Right lobe of liver (tissue), 6 donors: ENCODE measurements at regions not wholly inside any gene's neighbourhood (a gene's known extent, or its start where the extent isn't known, plus 50 kb on each side); places are given as distances from the start of the nearest gene placed in this dataset.

ENCODE experiments used
- ATAC-seq, 4 donors: fragments of 200-7000 bp; cut with Tn5 transposase; one replicate each; pipeline ENCODE4 v1.9.1; 2020; ENCODE audit warnings: mild to moderate bottlenecking in 4 of 4, moderate library complexity in 4 of 4
- DNase-seq, 3 donors: peaks; one replicate each; pipeline ENCODE4 v3.0.0-alpha.2; 2020
- H3K27ac ChIP-seq, 3 donors: fragments of 200-600 bp; one replicate each; pipeline ENCODE4 v1.8.0; 2022
- H3K27me3 ChIP-seq, 2 donors: fragments of 200-600 bp; one replicate each; pipeline ENCODE4 v1.8.0; 2022
- H3K36me3 ChIP-seq, 4 donors: fragments of 200-600 bp; sonication (generic) in 1 of 4; one replicate each; pipeline versions ENCODE4 v1.5.1 to v1.8.0; 2017 to 2022; ENCODE audit warnings: control low read depth in 1 of 4
- H3K4me1 ChIP-seq, 4 donors: fragments of 200-600 bp; sonication (generic) in 1 of 4; one replicate each; pipeline versions ENCODE4 v1.5.1 to v1.8.0; 2017 to 2022; ENCODE audit warnings: control low read depth in 1 of 4
- H3K4me3 ChIP-seq, 3 donors: fragments of 200-600 bp; one replicate each; pipeline ENCODE4 v1.8.0; 2022
- H3K9me3 ChIP-seq, 4 donors: fragments of 200-600 bp; sonication (generic) in 1 of 4; one replicate each; pipeline versions ENCODE4 v1.5.1 to v1.8.0; 2017 to 2022; ENCODE audit warnings: control low read depth in 1 of 4
- POLR2A ChIP-seq: fragments of 450-650 bp; IDR thresholded peaks from one replicate; pipeline ENCODE4 v1.6.1; 2017; ENCODE audit warnings: antibody characterized with exemption, mild to moderate bottlenecking
- WGBS: methylation state at CpG from one replicate; pipeline ENCODE4 v1.1.6; 2018; ENCODE audit warnings: low coverage, low lambda C conversion rate; ENCODE audit not compliant: insufficient coverage; ENCODE audit errors: missing lambda C conversion rate; 5-methylcytosine and 5-hydroxymethylcytosine counted together
- intact Hi-C, 2 donors: fragments of 100-400 bp; cut with DNase I; formaldehyde crosslinking; loops; one replicate each; pipeline versions ENCODE4 v1.11.2 to v1.14.1; 2022
- TF ChIP-seq, protein P1 (sequence below), 4 donors: fragments of 200-600 bp in 3 of 4; fragments of 450-650 bp in 1 of 4; IDR thresholded peaks; one replicate each; pipeline versions ENCODE4 v1.5.1 to v1.8.0; 2016 to 2022; ENCODE audit warnings: antibody characterized with exemption in 4 of 4, mild to moderate bottlenecking in 2 of 4
- donor health status: DM: no; HTN: yes; CAD: no.
- donor health status: DM: no; HTN: no; CAD: no.
- donor health status: DM: no; HTN: no; CAD: no.
- donor health status: DM: no; HTN: yes; CAD: no.
- donor health status: DM: no; HTN: yes; CAD: no.

DNA sequence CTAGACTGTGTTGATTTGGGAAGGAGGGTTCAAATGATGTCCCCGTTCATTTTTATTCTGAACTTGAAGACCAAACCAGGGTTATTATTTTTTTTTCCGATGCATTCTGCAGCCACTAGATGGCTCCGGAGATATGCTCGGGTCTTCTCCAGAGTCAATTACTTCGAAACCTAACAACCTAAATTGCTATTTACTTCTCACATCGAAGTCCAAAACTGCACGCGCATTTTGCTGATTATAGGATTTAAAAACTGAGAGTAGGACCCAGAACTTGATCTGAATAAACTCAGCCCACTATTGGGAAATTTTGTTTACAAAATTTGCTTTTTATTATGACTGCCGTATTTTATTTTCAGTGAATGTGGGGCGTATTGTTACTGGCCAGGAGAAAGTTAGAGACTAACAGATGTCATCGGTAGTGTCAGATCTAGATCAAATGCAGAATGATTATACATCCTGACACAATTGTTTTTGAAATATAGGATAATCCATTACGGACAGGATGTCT lies 263.8 kb downstream of the HS3ST3A1 start:
- Histone ChIP-seq H3K27ac (no peak overlapping the region), H3K9me3 (no peaks in the 10 kb centered on the region), H3K36me3 (no peaks in the 10 kb centered on the region), H3K4me3 (peak overlapping the region; percentile 24 to 36 (median 27)), H3K27me3 (no peaks in the 10 kb centered on the region), H3K4me1 (no peaks in the 10 kb centered on the region)
- ATAC-seq (peak; percentile 82 to 94 (median 90)), DNase-seq (no peak)
- TF ChIP-seq, protein P1, sequence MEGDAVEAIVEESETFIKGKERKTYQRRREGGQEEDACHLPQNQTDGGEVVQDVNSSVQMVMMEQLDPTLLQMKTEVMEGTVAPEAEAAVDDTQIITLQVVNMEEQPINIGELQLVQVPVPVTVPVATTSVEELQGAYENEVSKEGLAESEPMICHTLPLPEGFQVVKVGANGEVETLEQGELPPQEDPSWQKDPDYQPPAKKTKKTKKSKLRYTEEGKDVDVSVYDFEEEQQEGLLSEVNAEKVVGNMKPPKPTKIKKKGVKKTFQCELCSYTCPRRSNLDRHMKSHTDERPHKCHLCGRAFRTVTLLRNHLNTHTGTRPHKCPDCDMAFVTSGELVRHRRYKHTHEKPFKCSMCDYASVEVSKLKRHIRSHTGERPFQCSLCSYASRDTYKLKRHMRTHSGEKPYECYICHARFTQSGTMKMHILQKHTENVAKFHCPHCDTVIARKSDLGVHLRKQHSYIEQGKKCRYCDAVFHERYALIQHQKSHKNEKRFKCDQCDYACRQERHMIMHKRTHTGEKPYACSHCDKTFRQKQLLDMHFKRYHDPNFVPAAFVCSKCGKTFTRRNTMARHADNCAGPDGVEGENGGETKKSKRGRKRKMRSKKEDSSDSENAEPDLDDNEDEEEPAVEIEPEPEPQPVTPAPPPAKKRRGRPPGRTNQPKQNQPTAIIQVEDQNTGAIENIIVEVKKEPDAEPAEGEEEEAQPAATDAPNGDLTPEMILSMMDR (IDR thresholded peaks at IDR 0.05): peak; percentile 78 to 86 (median 79)
- TF ChIP-seq POLR2A: no peak
- intact Hi-C loops: no loop called here
- WGBS: under 1% methylated on average over 12 of the region's 12 CpGs

DNA sequence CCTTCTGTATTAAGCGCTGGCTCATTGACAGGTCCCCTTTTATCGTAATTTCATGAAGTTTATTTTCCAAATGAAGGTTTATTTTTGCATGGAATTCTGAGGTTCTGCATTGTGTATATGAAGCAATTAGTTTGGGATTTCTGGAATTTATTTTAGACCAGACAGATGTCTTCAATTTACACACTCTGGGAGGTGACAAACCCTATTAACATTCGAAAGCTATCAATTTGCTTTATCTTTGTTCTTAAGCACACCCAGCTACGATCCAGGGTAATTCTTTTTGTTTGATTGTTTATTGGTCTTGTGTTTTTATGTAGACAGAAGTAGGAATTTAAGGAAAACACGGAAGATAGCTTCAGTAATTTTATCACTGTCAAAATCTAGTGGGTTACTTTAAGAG lies 264.6 kb downstream of the HS3ST3A1 start:
- DNase-seq: no peak
- TF ChIP-seq, protein P1 (IDR thresholded peaks at IDR 0.05): no peak
- TF ChIP-seq POLR2A: no peak
- Histone ChIP-seq H3K36me3 (no peaks in the 10 kb centered on the region), H3K9me3 (no peaks in the 10 kb centered on the region), H3K4me1 (no peaks in the 10 kb centered on the region), H3K4me3 (no peak overlapping the region), H3K27ac (no peak overlapping the region), H3K27me3 (no peaks in the 10 kb centered on the region)
- no peak for ATAC-seq
- 52% methylated on average over 5 of the region's 5 CpGs for WGBS
- intact Hi-C loops: no loop called here

DNA sequence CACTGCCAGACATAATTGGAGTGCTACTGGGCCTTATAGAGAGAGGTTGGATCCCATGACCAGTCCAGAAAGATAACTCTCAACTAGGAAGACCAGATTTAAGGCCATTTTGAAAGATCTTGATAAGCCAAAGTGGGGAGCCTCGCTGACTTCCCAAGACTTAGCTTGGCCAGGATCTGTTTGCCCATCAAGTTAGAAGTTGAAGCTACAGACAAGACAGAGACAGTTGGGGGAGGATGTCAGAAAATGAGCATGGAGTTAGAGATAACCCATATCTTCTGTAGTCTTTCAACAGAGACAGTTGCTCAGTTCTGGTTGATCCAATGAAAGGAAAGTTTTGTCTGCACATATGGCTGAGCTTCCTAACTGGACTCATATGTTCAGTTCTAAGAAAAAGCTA lies 267.4 kb downstream of the HS3ST3A1 start:
- DNase-seq (no peak), ATAC-seq (no peak)
- H3K27ac ChIP-seq: no peak overlapping the region
- H3K9me3 ChIP-seq: no peaks in the 10 kb centered on the region
- WGBS: 63% methylated on average over 1 of the region's 1 CpG
- no peak for TF ChIP-seq POLR2A
- TF ChIP-seq, protein P1 (IDR thresholded peaks at IDR 0.05): no peak
- H3K4me1 ChIP-seq: no peaks in the 10 kb centered on the region
- intact Hi-C loops: no loop called here
- no peak overlapping the region for H3K4me3 ChIP-seq
- no peaks in the 10 kb centered on the region for H3K27me3 ChIP-seq
- no peaks in the 10 kb centered on the region for H3K36me3 ChIP-seq

DNA sequence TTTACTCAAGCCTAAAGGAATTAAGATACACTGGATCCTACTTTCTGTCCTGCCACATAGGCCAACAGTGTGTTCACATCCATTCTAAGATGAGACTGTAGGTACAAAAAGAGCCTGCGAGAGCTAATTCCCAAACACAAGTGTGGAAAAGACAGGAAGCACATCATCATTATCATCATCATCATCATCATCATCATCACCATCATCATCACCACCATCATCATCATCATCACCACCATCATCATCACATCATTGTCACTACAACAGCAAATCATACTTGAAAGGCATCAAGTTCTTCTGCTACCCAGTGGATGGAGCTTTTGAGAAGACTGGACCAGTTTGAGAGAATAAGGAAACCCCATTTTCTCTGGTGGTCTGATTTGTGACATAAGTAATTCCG lies 268.1 kb downstream of the HS3ST3A1 start:
- no peaks in the 10 kb centered on the region for H3K4me1 ChIP-seq
- ATAC-seq (no peak), DNase-seq (no peak)
- no peaks in the 10 kb centered on the region for H3K9me3 ChIP-seq
- H3K4me3 ChIP-seq: no peak overlapping the region
- H3K27ac ChIP-seq: no peak overlapping the region
- TF ChIP-seq POLR2A: no peak
- TF ChIP-seq, protein P1 (IDR thresholded peaks at IDR 0.05): no peak
- no peaks in the 10 kb centered on the region for H3K27me3 ChIP-seq
- intact Hi-C loops: no loop called here
- WGBS: 57% methylated on average over 2 of the region's 2 CpGs
- H3K36me3 ChIP-seq: no peaks in the 10 kb centered on the region

DNA sequence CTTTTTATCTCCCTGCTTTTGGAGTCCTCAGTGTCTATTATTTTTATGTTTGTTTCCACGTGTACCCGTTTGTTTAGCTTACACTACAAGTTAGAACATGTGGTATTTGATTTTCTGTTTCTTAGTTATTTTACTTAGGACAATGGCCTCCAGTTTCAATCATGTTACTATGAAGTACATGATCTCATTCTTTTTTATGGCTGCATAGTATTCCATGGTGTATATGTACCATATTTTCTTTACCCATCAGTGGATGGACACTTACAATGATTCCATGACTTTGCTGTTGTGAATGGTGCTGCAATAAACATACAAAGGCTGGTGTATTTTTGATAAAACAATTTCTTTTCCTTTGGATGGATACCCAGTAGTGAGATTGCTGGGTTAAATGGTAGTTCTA lies 269.5 kb downstream of the HS3ST3A1 start:
- intact Hi-C loops: no loop called here
- DNase-seq: no peak
- Histone ChIP-seq H3K36me3 (no peaks in the 10 kb centered on the region), H3K4me1 (no peaks in the 10 kb centered on the region), H3K27ac (no peak overlapping the region), H3K9me3 (no peaks in the 10 kb centered on the region), H3K27me3 (no peaks in the 10 kb centered on the region), H3K4me3 (no peak overlapping the region)
- WGBS: 79% methylated on average over 2 of the region's 2 CpGs
- no peak for ATAC-seq
- TF ChIP-seq, protein P1 (IDR thresholded peaks at IDR 0.05): no peak
- no peak for TF ChIP-seq POLR2A
